Adipocyte (in vitro differentiated cells): ENCODE measurements at regions not wholly inside any gene's neighbourhood (a gene's known extent, or its start where the extent isn't known, plus 50 kb on each side); places are given as distances from the start of the nearest gene placed in this dataset.
"Not testable (repeated sequence)": the region's sequence is repeated elsewhere in the genome, so short reads cannot be mapped to it uniquely, and the experiment has no call there.

Experiments used
- DNase-seq: peaks from one replicate; pipeline ENCODE4 v3.0.0-alpha.2; 2015; ENCODE audit warnings: low read depth
- H3K27me3 ChIP-seq: replicated peaks from 2 replicates; pipeline ENCODE4 v1.7.0; 2013; ENCODE audit warnings: mild to moderate bottlenecking, low read length, moderate library complexity; ENCODE audit not compliant: control insufficient read depth, insufficient read depth
- H3K36me3 ChIP-seq: 2 replicates; pipeline ENCODE4 v1.7.0; 2013; ENCODE audit warnings: low read length, mild to moderate bottlenecking, moderate library complexity; ENCODE audit not compliant: control insufficient read depth, insufficient read depth, severe bottlenecking
- H3K4me1 ChIP-seq: 2 replicates; pipeline ENCODE4 v1.7.0; 2013; ENCODE audit warnings: mild to moderate bottlenecking, low read length, moderate library complexity; ENCODE audit not compliant: control insufficient read depth, insufficient read depth
- H3K4me3 ChIP-seq: 2 replicates; pipeline ENCODE4 v1.7.0; 2013; ENCODE audit warnings: mild to moderate bottlenecking, low read length, moderate library complexity
- H3K9ac ChIP-seq: 2 replicates; pipeline ENCODE4 v1.7.0; 2013; ENCODE audit warnings: mild to moderate bottlenecking, low read length, moderate library complexity
- H3K9me3 ChIP-seq: 2 replicates; pipeline ENCODE4 v1.7.0; 2013; ENCODE audit warnings: mild to moderate bottlenecking, low read length, moderate library complexity; ENCODE audit not compliant: control insufficient read depth

GRCh38 chr7:119745280-119745679, 527.7 kb upstream of the KCND2 start:
- H3K36me3 ChIP-seq, H3K4me3 ChIP-seq, H3K4me1 ChIP-seq, H3K27me3 ChIP-seq, DNase-seq, H3K9me3 ChIP-seq, H3K9ac ChIP-seq: not testable (repeated sequence)

- no peaks in the 10 kb centered on the region for H3K36me3 ChIP-seq
- no peak overlapping the region for H3K9ac ChIP-seq
- H3K27me3 ChIP-seq, result no peaks in the 10 kb centered on the region
- DNase-seq, result no peak
- H3K9me3 ChIP-seq, result no peaks in the 10 kb centered on the region
- no peak overlapping the region for H3K4me3 ChIP-seq
- H3K4me1 ChIP-seq, result no peaks in the 10 kb centered on the region
Measured at GRCh38 chr7:119748251-119748860, 524.6 kb upstream of the KCND2 start.

GRCh38 chr7:119748991-119749390, 524.0 kb upstream of the KCND2 start:
- H3K4me1 ChIP-seq, result no peaks in the 10 kb centered on the region
- H3K9ac ChIP-seq, result no peak overlapping the region
- no peak for DNase-seq
- no peak overlapping the region for H3K4me3 ChIP-seq
- no peaks in the 10 kb centered on the region for H3K27me3 ChIP-seq
- H3K9me3 ChIP-seq, result no peaks in the 10 kb centered on the region
- no peaks in the 10 kb centered on the region for H3K36me3 ChIP-seq

- Histone ChIP-seq H3K9me3 (no peaks in the 10 kb centered on the region), H3K4me1 (peaks cover 4% of the 10 kb centered on the region), H3K27me3 (no peaks in the 10 kb centered on the region), H3K4me3 (no peak overlapping the region), H3K36me3 (no peaks in the 10 kb centered on the region), H3K9ac (no peak overlapping the region)
- DNase-seq, result no peak
Measured at GRCh38 chr7:119756687-119757086, 516.3 kb upstream of the KCND2 start.

- peaks cover 9% of the 10 kb centered on the region for H3K4me1 ChIP-seq
- no peaks in the 10 kb centered on the region for H3K36me3 ChIP-seq
- H3K4me3 ChIP-seq, result no peak overlapping the region
- no peaks in the 10 kb centered on the region for H3K9me3 ChIP-seq
- H3K9ac ChIP-seq, result no peak overlapping the region
- DNase-seq, result no peak
- H3K27me3 ChIP-seq, result no peaks in the 10 kb centered on the region
Measured at GRCh38 chr7:119758254-119758653, 514.7 kb upstream of the KCND2 start.

GRCh38 chr7:119761776-119762175, 511.2 kb upstream of the KCND2 start:
- Histone ChIP-seq H3K4me3 (no peak overlapping the region), H3K9ac (no peak overlapping the region), H3K27me3 (no peaks in the 10 kb centered on the region), H3K4me1 (peaks cover 9% of the 10 kb centered on the region), H3K36me3 (no peaks in the 10 kb centered on the region), H3K9me3 (no peaks in the 10 kb centered on the region)
- DNase-seq, result no peak

GRCh38 chr7:119782286-119782685, 490.7 kb upstream of the KCND2 start:
- H3K4me3 ChIP-seq, result no peak overlapping the region
- H3K36me3 ChIP-seq, result no peaks in the 10 kb centered on the region
- no peaks in the 10 kb centered on the region for H3K27me3 ChIP-seq
- H3K4me1 ChIP-seq, result no peaks in the 10 kb centered on the region
- H3K9ac ChIP-seq, result no peak overlapping the region
- DNase-seq, result no peak
- H3K9me3 ChIP-seq, result no peaks in the 10 kb centered on the region

- H3K27me3 ChIP-seq, result no peaks in the 10 kb centered on the region
- no peak overlapping the region for H3K9ac ChIP-seq
- no peaks in the 10 kb centered on the region for H3K9me3 ChIP-seq
- no peak for DNase-seq
- H3K4me1 ChIP-seq, result no peaks in the 10 kb centered on the region
- H3K36me3 ChIP-seq, result no peaks in the 10 kb centered on the region
- H3K4me3 ChIP-seq, result no peak overlapping the region
Measured at GRCh38 chr7:119783799-119784198, 489.2 kb upstream of the KCND2 start.

GRCh38 chr7:119802147-119802546, 470.8 kb upstream of the KCND2 start:
- Histone ChIP-seq H3K27me3 (no peaks in the 10 kb centered on the region), H3K36me3 (no peaks in the 10 kb centered on the region), H3K9ac (no peak overlapping the region)

GRCh38 chr7:119825091-119825655, 447.8 kb upstream of the KCND2 start:
- DNase-seq, result no peak
- no peaks in the 10 kb centered on the region for H3K9me3 ChIP-seq
- H3K36me3 ChIP-seq, result no peaks in the 10 kb centered on the region
- H3K9ac ChIP-seq, result no peak overlapping the region
- H3K4me3 ChIP-seq, result no peak overlapping the region
- H3K27me3 ChIP-seq, result no peaks in the 10 kb centered on the region
- H3K4me1 ChIP-seq, result no peaks in the 10 kb centered on the region

More at GRCh38 chr7:119802147-119802546, 470.8 kb upstream of the KCND2 start:
- Histone ChIP-seq H3K9me3 (no peaks in the 10 kb centered on the region), H3K4me3 (no peak overlapping the region), H3K4me1 (no peaks in the 10 kb centered on the region)
- DNase-seq, result no peak

- no peak for DNase-seq
- Histone ChIP-seq H3K27me3 (no peaks in the 10 kb centered on the region), H3K36me3 (no peaks in the 10 kb centered on the region), H3K9me3 (no peaks in the 10 kb centered on the region), H3K4me3 (no peak overlapping the region), H3K9ac (no peak overlapping the region), H3K4me1 (no peaks in the 10 kb centered on the region)
Measured at GRCh38 chr7:119826547-119826946, 446.4 kb upstream of the KCND2 start.

GRCh38 chr7:119838444-119838843, 434.5 kb upstream of the KCND2 start:
- H3K9me3 ChIP-seq, result peaks cover 17% of the 10 kb centered on the region
- H3K4me1 ChIP-seq, result no peaks in the 10 kb centered on the region

More at GRCh38 chr7:119838444-119838843, 434.5 kb upstream of the KCND2 start:
- no peak for DNase-seq
- Histone ChIP-seq H3K36me3 (no peaks in the 10 kb centered on the region), H3K27me3 (no peaks in the 10 kb centered on the region), H3K9ac (no peak overlapping the region), H3K4me3 (no peak overlapping the region)
